ENCODE measurements at regions not wholly inside any gene's neighbourhood (a gene's known extent, or its start where the extent isn't known, plus 50 kb on each side); places are given as distances from the start of the nearest gene placed in this dataset.

- Histone ChIP-seq H3K27ac (no peak overlapping the region), H3K36me3 (no peaks in the 10 kb centered on the region)
These were observed 1057.2 kb upstream of the PIK3C3 start for GRCh38 chr18:40897884-40898283.

GRCh38 chr18:40883271-40883670, 1071.8 kb upstream of the PIK3C3 start:
- Histone ChIP-seq H3K27me3 (no peaks in the 10 kb centered on the region), H3K4me1 (no peaks in the 10 kb centered on the region), H3K36me3 (no peaks in the 10 kb centered on the region), H3K9me3 (no peaks in the 10 kb centered on the region), H3K27ac (no peak overlapping the region), H3K4me3 (no peak overlapping the region)
- no peak for TF ChIP-seq POLR2A (IDR thresholded peaks at IDR 0.05)
- no peak for TF ChIP-seq EP300 (IDR thresholded peaks at IDR 0.05)
- TF ChIP-seq CTCF (IDR thresholded peaks at IDR 0.05): no peak
- WGBS, 2 donors: 90 to 92% methylated on average over 4 of the region's 4 CpGs
- no peak for DNase-seq (ENCODE audit: low spot score in 2 of 2)

More at GRCh38 chr18:40897884-40898283, 1057.2 kb upstream of the PIK3C3 start:
- no peaks in the 10 kb centered on the region for H3K27me3 ChIP-seq
- TF ChIP-seq CTCF (IDR thresholded peaks at IDR 0.05) (no peak), EP300 (IDR thresholded peaks at IDR 0.05) (no peak), POLR2A (IDR thresholded peaks at IDR 0.05) (no peak)
- no peaks in the 10 kb centered on the region for H3K9me3 ChIP-seq
- no peak overlapping the region for H3K4me3 ChIP-seq
- 85 to 91% methylated on average over 3 of the region's 3 CpGs for WGBS, 2 donors
- DNase-seq (ENCODE audit: low spot score in 2 of 2): no peak
- H3K4me1 ChIP-seq: no peaks in the 10 kb centered on the region

- TF ChIP-seq CTCF (IDR thresholded peaks at IDR 0.05) (no peak), EP300 (IDR thresholded peaks at IDR 0.05) (no peak), POLR2A (IDR thresholded peaks at IDR 0.05) (no peak)
- H3K27me3 ChIP-seq: no peaks in the 10 kb centered on the region
- no peak overlapping the region for H3K27ac ChIP-seq
- no peaks in the 10 kb centered on the region for H3K4me1 ChIP-seq
- DNase-seq (ENCODE audit: low spot score in 2 of 2): no peak
- H3K9me3 ChIP-seq: no peaks in the 10 kb centered on the region
- no peaks in the 10 kb centered on the region for H3K36me3 ChIP-seq
- H3K4me3 ChIP-seq: no peak overlapping the region
- 90 to 91% methylated on average over 11 of the region's 11 CpGs for WGBS, 2 donors
These were observed 1072.6 kb upstream of the PIK3C3 start for GRCh38 chr18:40882468-40882867.

GRCh38 chr18:40878371-40878770, 1076.7 kb upstream of the PIK3C3 start:
- no peaks in the 10 kb centered on the region for H3K4me1 ChIP-seq
- no peak overlapping the region for H3K27ac ChIP-seq
- no peak for DNase-seq (ENCODE audit: low spot score in 2 of 2)
- H3K27me3 ChIP-seq: no peaks in the 10 kb centered on the region
- WGBS, 2 donors: 35 to 39% methylated on average over 1 of the region's 1 CpG
- no peaks in the 10 kb centered on the region for H3K9me3 ChIP-seq
- no peak overlapping the region for H3K4me3 ChIP-seq
- H3K36me3 ChIP-seq: no peaks in the 10 kb centered on the region
- TF ChIP-seq EP300 (IDR thresholded peaks at IDR 0.05) (no peak), CTCF (IDR thresholded peaks at IDR 0.05) (no peak), POLR2A (IDR thresholded peaks at IDR 0.05) (no peak)

GRCh38 chr18:40877096-40877495, 1077.9 kb upstream of the PIK3C3 start:
- TF ChIP-seq POLR2A (IDR thresholded peaks at IDR 0.05) (no peak), CTCF (IDR thresholded peaks at IDR 0.05) (no peak), EP300 (IDR thresholded peaks at IDR 0.05) (no peak)
- Histone ChIP-seq H3K27me3 (no peaks in the 10 kb centered on the region), H3K4me3 (no peak overlapping the region), H3K36me3 (no peaks in the 10 kb centered on the region), H3K4me1 (no peaks in the 10 kb centered on the region), H3K9me3 (no peaks in the 10 kb centered on the region), H3K27ac (no peak overlapping the region)
- WGBS, 2 donors: 74 to 80% methylated on average over 5 of the region's 5 CpGs
- no peak for DNase-seq (ENCODE audit: low spot score in 2 of 2)
